ENCODE measurements at regions not wholly inside any gene's neighbourhood (a gene's known extent, or its start where the extent isn't known, plus 50 kb on each side); places are given as distances from the start of the nearest gene placed in this dataset.

GRCh38 chr10:4443419-4443818, 382.6 kb upstream of the AKR1E2 start:
- TF ChIP-seq CTCF (IDR thresholded peaks at IDR 0.05; ENCODE audit: insufficient read depth, low read depth, low read length), result no peak
- TF ChIP-seq EZH2 (IDR thresholded peaks at IDR 0.05; ENCODE audit: insufficient read depth, low read length), result no peak
